ENCODE measurements at regions not wholly inside any gene's neighbourhood (a gene's known extent, or its start where the extent isn't known, plus 50 kb on each side); places are given as distances from the start of the nearest gene placed in this dataset.
"Not testable (repeated sequence)": the region's sequence is repeated elsewhere in the genome, so short reads cannot be mapped to it uniquely, and the experiment has no call there.

GRCh38 chr3:153221748-153222162 is 59.7 kb downstream of the RAP2B start:
- DNase-seq (ENCODE audit: low read depth) = peak; percentile 95

DNA sequence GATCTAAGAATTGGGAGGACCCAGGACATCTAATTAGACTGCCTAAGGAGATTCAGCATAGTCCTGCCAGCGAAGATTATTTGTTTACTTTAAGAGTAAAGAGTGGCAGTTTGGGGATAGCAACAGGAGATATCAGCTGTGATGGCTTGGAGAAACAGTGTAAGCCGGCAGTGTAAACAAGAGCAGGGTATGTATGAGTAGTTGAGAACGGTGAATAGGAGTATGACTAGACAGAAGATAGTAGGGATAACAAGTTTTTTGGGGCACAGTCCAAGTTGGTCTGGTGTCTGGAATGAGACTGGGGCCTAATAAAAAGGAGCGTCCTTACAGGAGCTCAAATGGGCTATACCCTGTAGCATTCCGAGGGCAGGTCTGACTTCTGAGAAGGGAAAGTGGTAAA is 64.9 kb downstream of the RAP2B start:
- DNase-seq (ENCODE audit: low read depth) = not testable (repeated sequence)

DNA sequence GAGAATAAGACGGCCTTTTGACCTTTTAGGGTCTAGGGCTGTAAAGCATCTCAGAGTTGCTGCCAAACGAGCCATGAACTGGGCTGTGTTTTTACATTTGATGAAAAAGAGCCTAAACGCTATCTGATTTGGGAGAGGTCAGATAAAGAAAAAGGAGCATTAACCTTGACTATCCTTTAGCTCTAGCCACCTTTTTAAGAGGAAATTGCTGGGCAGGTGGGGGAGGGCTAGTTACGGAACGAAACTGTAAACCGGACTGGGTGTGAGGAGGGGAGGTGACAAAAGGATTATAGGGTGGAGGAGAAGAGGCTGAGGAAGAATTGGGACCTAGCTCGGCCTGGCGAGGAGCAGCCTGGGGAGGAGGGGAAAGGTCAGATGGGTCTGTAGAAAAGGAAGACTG is 68.4 kb downstream of the RAP2B start:
- DNase-seq (ENCODE audit: low read depth) = not testable (repeated sequence)

DNA sequence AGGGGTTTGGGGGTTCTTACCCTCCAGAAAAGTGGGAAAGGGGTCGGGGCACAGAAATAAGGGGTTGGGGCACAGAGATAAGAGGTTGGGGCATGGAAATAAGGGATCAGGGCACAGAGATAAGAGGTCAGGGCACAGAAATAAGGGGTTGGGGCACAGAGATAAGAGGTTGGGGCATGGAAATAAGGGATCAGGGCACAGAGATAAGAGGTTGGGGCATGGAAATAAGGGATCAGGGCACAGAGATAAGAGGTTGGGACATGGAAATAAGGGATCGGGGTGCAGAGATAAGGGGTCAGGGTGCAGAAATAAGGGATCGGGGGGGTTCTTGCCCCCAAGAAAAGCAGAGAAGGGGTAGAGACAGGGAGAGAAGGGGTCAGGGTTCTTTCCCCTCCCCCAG is 69.2 kb downstream of the RAP2B start:
- not testable (repeated sequence) for DNase-seq (ENCODE audit: low read depth)

GRCh38 chr3:153232050-153232752 is 70.2 kb downstream of the RAP2B start:
- peak; percentile 28 for DNase-seq (ENCODE audit: low read depth)

GRCh38 chr3:153232851-153233271 is 70.8 kb downstream of the RAP2B start:
- DNase-seq (ENCODE audit: low read depth) = peak; percentile 23

DNA sequence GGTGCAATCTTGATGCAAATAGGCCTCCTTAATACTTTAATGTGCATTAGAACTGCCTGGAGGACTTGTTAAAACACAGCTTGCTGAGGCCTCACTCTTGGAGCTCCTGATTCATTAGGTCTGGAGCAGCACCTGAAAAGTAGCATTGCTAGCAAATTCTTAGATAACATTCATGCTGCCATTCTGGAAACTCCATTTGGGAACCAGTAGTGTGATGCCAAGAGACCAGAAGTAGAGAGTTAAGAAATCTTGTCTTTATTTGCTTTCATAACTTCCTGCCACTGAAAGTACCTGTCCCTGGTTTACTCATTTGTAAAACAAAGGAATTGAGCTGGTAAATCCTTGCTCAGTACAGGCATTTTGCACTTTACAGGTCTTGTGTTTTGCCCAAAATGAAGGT is 72.0 kb downstream of the RAP2B start:
- no peak for DNase-seq (ENCODE audit: low read depth)

DNA sequence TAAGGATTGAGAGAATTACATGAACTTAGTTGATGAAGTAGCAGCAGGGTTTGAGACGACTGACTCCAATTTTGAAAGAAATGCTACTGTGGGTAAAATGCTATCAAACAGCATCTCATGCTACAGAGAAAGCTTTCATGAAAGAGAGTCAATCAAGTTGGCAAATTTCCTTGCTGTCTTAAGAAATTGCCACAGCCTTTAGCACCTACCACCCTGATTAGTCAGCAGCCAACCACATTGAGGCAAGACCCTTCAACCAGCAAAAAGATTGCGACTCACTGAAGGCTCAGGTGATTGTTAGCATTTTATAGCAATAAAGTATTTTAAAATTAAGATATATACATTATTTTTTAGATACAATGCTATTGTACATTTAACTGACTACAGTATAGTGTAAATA is 80.9 kb downstream of the RAP2B start:
- DNase-seq (ENCODE audit: low read depth) = no peak

- DNase-seq (ENCODE audit: low read depth) = no peak
These were observed 82.9 kb downstream of the RAP2B start for GRCh38 chr3:153244961-153245360.

DNA sequence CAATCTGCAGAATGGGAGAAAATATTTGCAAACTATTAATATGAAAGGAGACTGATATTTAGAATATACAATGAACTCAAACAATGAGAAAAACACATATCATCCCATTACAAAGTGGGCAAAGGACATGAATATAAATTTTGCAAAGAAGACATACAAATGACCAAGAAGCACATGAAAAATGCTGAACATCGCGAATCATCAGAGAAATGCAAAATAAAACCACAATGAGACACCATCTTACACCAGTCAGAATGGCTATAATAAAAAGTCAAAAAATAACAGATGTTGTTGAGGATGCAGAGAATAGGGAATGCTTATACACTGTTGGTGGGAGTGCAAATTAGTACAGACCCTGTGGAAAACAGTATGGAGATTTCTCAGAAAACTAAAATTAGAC is 83.6 kb downstream of the RAP2B start:
- no peak for DNase-seq (ENCODE audit: low read depth)

DNA sequence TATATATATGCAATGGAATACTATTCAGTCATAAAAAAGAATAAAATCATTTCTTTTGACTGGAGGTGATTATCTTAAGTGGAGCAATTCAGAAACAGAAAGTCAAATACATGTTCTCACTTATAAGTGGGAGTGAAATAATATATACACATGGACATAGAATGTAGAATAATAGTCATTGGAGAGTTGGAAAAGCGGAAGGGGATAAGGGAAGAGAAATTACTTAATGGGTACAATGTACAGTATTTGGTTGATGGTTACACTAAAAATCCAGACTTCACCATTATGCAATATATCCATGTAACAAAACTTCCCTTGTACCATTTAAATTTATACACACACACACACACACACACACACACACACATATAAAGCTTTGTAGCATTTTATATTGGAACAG is 84.3 kb downstream of the RAP2B start:
- no peak for DNase-seq (ENCODE audit: low read depth)

- peak; percentile 41 for DNase-seq (ENCODE audit: low read depth)
These were observed 84.8 kb downstream of the RAP2B start for GRCh38 chr3:153246806-153247205.

DNA sequence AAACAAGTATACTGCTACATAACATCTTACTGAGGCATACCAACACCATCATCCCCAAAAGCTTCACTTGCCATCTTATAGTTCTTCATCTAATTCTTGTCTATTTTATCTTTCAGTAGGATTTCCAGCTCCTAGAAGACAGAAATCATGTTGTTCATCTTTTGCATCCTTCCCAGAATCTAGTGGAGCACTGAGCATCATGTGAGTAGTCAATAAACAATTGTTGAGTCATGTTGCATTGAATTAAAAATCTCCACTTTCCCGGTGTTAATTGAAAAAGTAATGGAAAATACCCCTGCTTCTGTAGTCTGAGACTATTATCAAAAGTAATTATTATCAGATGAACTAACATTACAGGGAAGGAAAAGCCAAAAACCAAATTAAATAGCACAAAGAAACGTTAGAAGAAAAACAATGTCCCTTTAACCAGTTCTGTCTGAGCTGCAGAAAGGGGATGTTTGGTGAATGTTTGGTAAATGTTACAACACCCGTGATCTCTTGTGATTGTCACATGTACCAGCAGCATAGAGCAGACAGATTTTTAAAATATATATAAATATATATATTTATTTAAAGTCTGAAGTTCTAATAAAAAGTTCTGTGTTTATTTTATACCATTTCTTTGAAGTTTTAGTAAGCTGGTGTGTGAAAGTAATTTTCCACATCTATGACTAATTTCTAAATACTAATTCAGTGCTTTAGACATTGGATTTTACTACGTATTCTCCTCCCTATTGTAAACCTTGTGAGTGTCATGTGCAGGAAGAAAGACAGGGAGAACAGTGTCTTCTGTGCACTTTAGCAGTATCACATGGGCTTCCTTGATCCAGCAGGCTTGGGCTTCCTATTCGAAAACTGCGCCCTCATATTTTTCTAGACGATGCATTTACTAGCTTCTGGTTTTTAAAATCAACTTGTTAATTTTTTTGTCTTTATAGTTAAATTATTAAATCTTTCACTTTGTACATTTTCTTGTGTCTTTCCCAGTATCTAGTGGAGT is 85.6 kb downstream of the RAP2B start:
- no peak for DNase-seq (ENCODE audit: low read depth)

DNA sequence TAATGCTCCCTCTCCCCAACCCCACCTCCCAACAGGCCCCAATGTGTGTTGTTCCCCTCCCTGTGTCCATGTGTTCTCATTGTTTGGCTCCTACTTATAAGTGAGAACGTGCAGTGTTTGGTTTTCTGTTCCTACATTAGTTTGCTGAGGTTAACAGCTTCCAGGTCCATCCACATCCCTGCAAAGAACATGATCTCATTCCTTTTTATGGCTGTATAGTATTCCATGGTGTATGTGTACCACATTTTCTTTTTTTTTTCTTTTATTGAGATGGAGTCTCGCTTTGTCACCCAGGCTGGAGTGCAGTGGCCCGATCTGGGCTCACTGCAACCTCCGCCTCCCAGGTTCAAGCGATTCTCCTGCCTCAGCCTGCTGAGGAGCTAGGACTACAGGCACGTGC is 86.8 kb downstream of the RAP2B start:
- not testable (repeated sequence) for DNase-seq (ENCODE audit: low read depth)

DNA sequence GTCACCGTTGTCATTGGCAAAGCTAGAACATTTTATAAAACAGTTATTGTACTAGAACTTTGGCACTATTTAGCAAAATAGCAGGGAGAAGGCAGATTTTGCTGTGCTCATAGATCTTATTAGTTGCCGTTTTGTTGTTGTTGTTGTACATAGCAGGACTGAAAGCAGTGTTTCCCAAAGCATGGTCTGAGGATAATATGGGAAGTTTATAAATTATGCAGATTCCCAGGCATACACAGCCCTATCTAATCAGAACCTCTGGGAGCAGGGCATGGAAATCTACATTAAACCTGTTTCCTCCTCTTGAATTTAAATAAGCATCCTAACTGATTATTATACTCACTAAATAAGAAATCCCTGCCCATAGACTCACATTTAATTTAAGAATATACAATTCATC is 87.9 kb downstream of the RAP2B start:
- no peak for DNase-seq (ENCODE audit: low read depth)

- DNase-seq (ENCODE audit: low read depth) = no peak
These were observed 88.4 kb downstream of the RAP2B start for GRCh38 chr3:153250446-153250845.

GRCh38 chr3:153252963-153253362 is 90.9 kb downstream of the RAP2B start:
- DNase-seq (ENCODE audit: low read depth) = no peak

DNA sequence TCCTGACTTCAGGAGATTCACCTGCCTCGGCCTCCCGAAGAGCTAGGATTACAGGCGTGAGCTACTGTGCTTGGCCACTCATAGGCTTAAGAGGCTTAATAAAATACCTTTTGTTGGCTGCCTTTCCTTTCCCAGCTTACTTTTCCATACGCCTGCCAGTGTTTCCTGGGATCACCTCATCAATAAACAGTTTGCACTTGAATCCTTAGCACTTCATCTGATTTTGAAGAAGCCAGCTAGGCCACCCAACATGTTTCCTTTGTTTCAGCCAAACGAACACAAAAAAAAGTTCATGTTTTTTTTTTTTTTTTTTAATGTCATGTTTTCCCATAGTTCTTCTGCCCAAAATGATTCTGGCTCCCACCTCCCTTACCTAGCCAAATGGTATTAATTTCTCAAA is 92.3 kb downstream of the RAP2B start:
- DNase-seq (ENCODE audit: low read depth) = no peak

- no peak for DNase-seq (ENCODE audit: low read depth)
These were observed 95.8 kb downstream of the RAP2B start for GRCh38 chr3:153257673-153258351.

- DNase-seq (ENCODE audit: low read depth) = no peak
These were observed 97.9 kb downstream of the RAP2B start for GRCh38 chr3:153259956-153260355.

- no peak for DNase-seq (ENCODE audit: low read depth)
These were observed 98.7 kb downstream of the RAP2B start for GRCh38 chr3:153260681-153261080.

DNA sequence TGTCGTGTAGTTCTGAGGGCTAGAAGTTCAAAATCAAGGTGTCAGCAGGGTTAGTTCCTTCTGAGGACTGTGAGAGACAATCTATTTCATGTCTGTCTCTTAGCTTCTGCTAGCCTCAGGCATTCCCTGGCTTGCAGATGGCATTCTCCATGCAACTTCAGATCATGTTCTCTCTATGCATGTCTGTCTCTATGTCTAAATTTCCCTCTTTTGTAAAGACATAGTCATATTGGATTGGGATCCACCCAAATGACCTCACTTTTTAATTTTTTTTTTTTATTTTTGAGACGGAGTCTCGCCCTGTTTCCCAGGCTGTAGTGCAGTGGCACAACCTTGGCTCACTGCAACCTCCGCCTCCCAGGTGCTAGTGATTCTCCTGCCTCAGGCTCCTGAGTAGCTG is 104.6 kb downstream of the RAP2B start:
- no peak for DNase-seq (ENCODE audit: low read depth)
